Progenitor cell of endocrine pancreas (in vitro differentiated cells): ENCODE measurements at regions not wholly inside any gene's neighbourhood (a gene's known extent, or its start where the extent isn't known, plus 50 kb on each side); places are given as distances from the start of the nearest gene placed in this dataset.
"Not testable (repeated sequence)": the region's sequence is repeated elsewhere in the genome, so short reads cannot be mapped to it uniquely, and the experiment has no call there.

Experiments used
- DNase-seq: peaks from one replicate; pipeline ENCODE4 v3.0.0; 2021; ENCODE audit warnings: low spot score; ENCODE audit not compliant: unreplicated experiment
- H3K27ac Mint-ChIP-seq: 2 replicates; pipeline ENCODE4 v1.8.0; 2021; ENCODE audit warnings: mild to moderate bottlenecking, moderate library complexity, mixed read lengths
- H3K27me3 Mint-ChIP-seq: 2 replicates; pipeline ENCODE4 v1.8.0; 2021; ENCODE audit warnings: mixed read lengths
- H3K36me3 Mint-ChIP-seq: 2 replicates; pipeline ENCODE4 v1.8.0; 2022; ENCODE audit warnings: mixed read lengths; ENCODE audit not compliant: insufficient read depth
- H3K4me1 Mint-ChIP-seq: 2 replicates; pipeline ENCODE4 v1.8.0; 2021; ENCODE audit warnings: low read depth, mixed read lengths
- H3K4me3 Mint-ChIP-seq: 2 replicates; pipeline ENCODE4 v1.8.0; 2021; ENCODE audit warnings: low read depth, mild to moderate bottlenecking, moderate library complexity, mixed read lengths
- H3K9me3 Mint-ChIP-seq: 2 replicates; pipeline ENCODE4 v1.8.0; 2021; ENCODE audit warnings: low read depth, mixed read lengths
- CTCF ChIP-seq: fragments of 200-600 bp; sonication (generic); IDR thresholded peaks from one replicate; pipeline ENCODE4 v1.5.0; 2021; ENCODE audit warnings: antibody characterized with exemption, mild to moderate bottlenecking; ENCODE audit not compliant: unreplicated experiment

- Mint-ChIP-seq H3K4me1 (no peaks in the 10 kb centered on the region), H3K9me3 (peaks cover 3% of the 10 kb centered on the region), H3K36me3 (no peaks in the 10 kb centered on the region), H3K27me3 (peaks cover 86% of the 10 kb centered on the region), H3K27ac (no peak overlapping the region), H3K4me3 (no peak overlapping the region)
- no peak for TF ChIP-seq CTCF
- no peak for DNase-seq
These were observed 107.8 kb downstream of the ADRA2C start for GRCh38 chr4:3874028-3874415.

GRCh38 chr4:3874525-3875110, 108.4 kb downstream of the ADRA2C start:
- H3K27me3 Mint-ChIP-seq: peaks cover 86% of the 10 kb centered on the region
- DNase-seq: no peak
- H3K4me3 Mint-ChIP-seq: no peak overlapping the region
- H3K4me1 Mint-ChIP-seq: no peaks in the 10 kb centered on the region
- H3K9me3 Mint-ChIP-seq: peaks cover 3% of the 10 kb centered on the region
- no peak overlapping the region for H3K27ac Mint-ChIP-seq
- H3K36me3 Mint-ChIP-seq: no peaks in the 10 kb centered on the region
- TF ChIP-seq CTCF: no peak

GRCh38 chr4:3875466-3875865, 109.3 kb downstream of the ADRA2C start:
- peaks cover 3% of the 10 kb centered on the region for H3K9me3 Mint-ChIP-seq
- H3K4me3 Mint-ChIP-seq: no peak overlapping the region
- H3K27ac Mint-ChIP-seq: no peak overlapping the region
- peaks cover 83% of the 10 kb centered on the region for H3K27me3 Mint-ChIP-seq
- H3K36me3 Mint-ChIP-seq: no peaks in the 10 kb centered on the region
- H3K4me1 Mint-ChIP-seq: no peaks in the 10 kb centered on the region
- DNase-seq: no peak
- no peak for TF ChIP-seq CTCF

GRCh38 chr4:3876057-3876845, 110.1 kb downstream of the ADRA2C start:
- not testable (repeated sequence) for H3K4me1 Mint-ChIP-seq, H3K27ac Mint-ChIP-seq, DNase-seq, H3K36me3 Mint-ChIP-seq, H3K9me3 Mint-ChIP-seq, H3K4me3 Mint-ChIP-seq
- peaks cover 79% of the 10 kb centered on the region for H3K27me3 Mint-ChIP-seq

- no peak overlapping the region for H3K4me3 Mint-ChIP-seq
- no peak for DNase-seq
These were observed 111.1 kb downstream of the ADRA2C start for GRCh38 chr4:3877236-3877635.

More at GRCh38 chr4:3877236-3877635, 111.1 kb downstream of the ADRA2C start:
- no peaks in the 10 kb centered on the region for H3K36me3 Mint-ChIP-seq
- peaks cover 73% of the 10 kb centered on the region for H3K27me3 Mint-ChIP-seq
- TF ChIP-seq CTCF: no peak
- peaks cover 3% of the 10 kb centered on the region for H3K9me3 Mint-ChIP-seq
- no peaks in the 10 kb centered on the region for H3K4me1 Mint-ChIP-seq
- H3K27ac Mint-ChIP-seq: no peak overlapping the region
